H9 (cell line): ENCODE measurements at regions not wholly inside any gene's neighbourhood (a gene's known extent, or its start where the extent isn't known, plus 50 kb on each side); places are given as distances from the start of the nearest gene placed in this dataset.

Experiments used
- DNase-seq: peaks from one replicate; pipeline ENCODE4 v3.0.0-alpha.2; 2017
- H2AFZ ChIP-seq: one replicate; pipeline ENCODE4 v1.6.1; 2013; ENCODE audit warnings: mild to moderate bottlenecking, low read length, control low read depth, moderate library complexity
- H2AK5ac ChIP-seq: 2 replicates; pipeline ENCODE4 v1.6.1; 2013; ENCODE audit warnings: low read length, control low read depth, mixed read lengths; ENCODE audit not compliant: insufficient read length
- H2BK120ac ChIP-seq: one replicate; pipeline ENCODE4 v1.6.1; 2013; ENCODE audit warnings: low read depth, mild to moderate bottlenecking, low read length, control low read depth, inconsistent platforms; ENCODE audit not compliant: poor library complexity, severe bottlenecking
- H2BK12ac ChIP-seq: 2 replicates; pipeline ENCODE4 v1.6.1; 2013; ENCODE audit warnings: low read length, control low read depth, mixed read lengths, low read depth; ENCODE audit not compliant: insufficient read length
- H2BK15ac ChIP-seq: 2 replicates; pipeline ENCODE4 v1.6.1; 2013; ENCODE audit warnings: low read depth, low read length, control low read depth
- H2BK20ac ChIP-seq: one replicate; pipeline ENCODE4 v1.6.1; 2013; ENCODE audit warnings: low read depth, mild to moderate bottlenecking, low read length, control low read depth, inconsistent platforms; ENCODE audit not compliant: poor library complexity, severe bottlenecking
- H2BK5ac ChIP-seq: 2 replicates; pipeline ENCODE4 v1.6.1; 2013; ENCODE audit warnings: low read length, control low read depth, mixed read lengths; ENCODE audit not compliant: insufficient read length
- H3K14ac ChIP-seq: 2 replicates; pipeline ENCODE4 v1.6.1; 2013; ENCODE audit warnings: low read length, control low read depth; ENCODE audit not compliant: insufficient read depth
- H3K18ac ChIP-seq: 2 replicates; pipeline ENCODE4 v1.6.1; 2013; ENCODE audit warnings: low read depth, mild to moderate bottlenecking, mixed read lengths, low read length, control low read depth; ENCODE audit not compliant: insufficient read length
- H3K23ac ChIP-seq: 2 replicates; pipeline ENCODE4 v1.6.1; 2013; ENCODE audit warnings: low read length, control low read depth, mixed read lengths, low read depth; ENCODE audit not compliant: insufficient read length
- H3K23me2 ChIP-seq: 2 replicates; pipeline ENCODE4 v1.6.1; 2013; ENCODE audit warnings: low read depth, mild to moderate bottlenecking, mixed read lengths, low read length, control low read depth; ENCODE audit not compliant: insufficient read length, poor library complexity, severe bottlenecking
- H3K27ac ChIP-seq: 2 replicates; pipeline ENCODE4 v1.5.1; 2013; ENCODE audit warnings: low read length, control low read depth, mixed read lengths, low read depth; ENCODE audit not compliant: insufficient read length
- H3K27me3 ChIP-seq: 2 replicates; pipeline ENCODE4 v1.6.1; 2013; ENCODE audit warnings: low read length, control low read depth, inconsistent platforms; ENCODE audit not compliant: insufficient read depth
- H3K4ac ChIP-seq: 2 replicates; pipeline ENCODE4 v1.6.1; 2013; ENCODE audit warnings: low read depth, mild to moderate bottlenecking, control low read depth, inconsistent platforms, low read length, moderate library complexity
- H3K4me1 ChIP-seq: 2 replicates; pipeline ENCODE4 v1.6.1; 2013; ENCODE audit warnings: low read length, control low read depth, inconsistent platforms; ENCODE audit not compliant: insufficient read depth
- H3K4me2 ChIP-seq: 2 replicates; pipeline ENCODE4 v1.6.1; 2013; ENCODE audit warnings: low read length, control low read depth, mixed read lengths; ENCODE audit not compliant: insufficient read length, insufficient read depth
- H3K56ac ChIP-seq: 2 replicates; pipeline ENCODE4 v1.6.1; 2013; ENCODE audit warnings: low read depth, mild to moderate bottlenecking, mixed read lengths, low read length, control low read depth; ENCODE audit not compliant: insufficient read length
- H3K79me1 ChIP-seq: 2 replicates; pipeline ENCODE4 v1.6.1; 2013; ENCODE audit warnings: low read depth, mild to moderate bottlenecking, moderate library complexity, low read length, control low read depth, inconsistent platforms; ENCODE audit not compliant: insufficient read depth, poor library complexity, severe bottlenecking
- H3K79me2 ChIP-seq: 2 replicates; pipeline ENCODE4 v1.6.1; 2013; ENCODE audit warnings: low read length, control low read depth, inconsistent platforms; ENCODE audit not compliant: insufficient read depth
- H3K9ac ChIP-seq: 2 replicates; pipeline ENCODE4 v1.6.1; 2013; ENCODE audit warnings: low read length, control low read depth, mixed read lengths; ENCODE audit not compliant: insufficient read length; ENCODE audit errors: extremely low read depth
- H3K9me3 ChIP-seq: one replicate; pipeline ENCODE4 v1.6.1; 2013; ENCODE audit warnings: low read depth, low read length, inconsistent platforms; ENCODE audit not compliant: control insufficient read depth
- H3T11ph ChIP-seq: one replicate; pipeline ENCODE4 v1.6.1; 2013; ENCODE audit warnings: mild to moderate bottlenecking, low read length, control low read depth, inconsistent platforms
- H4K20me1 ChIP-seq: one replicate; pipeline ENCODE4 v1.6.1; 2013; ENCODE audit not compliant: control insufficient read depth, insufficient read length, insufficient read depth
- H4K5ac ChIP-seq: 2 replicates; pipeline ENCODE4 v1.6.1; 2013; ENCODE audit warnings: low read depth, mild to moderate bottlenecking, mixed read lengths, low read length, control low read depth; ENCODE audit not compliant: insufficient read length
- H4K8ac ChIP-seq: replicated peaks from 2 replicates; pipeline ENCODE4 v1.6.1; 2013; ENCODE audit warnings: low read length, control low read depth, mixed read lengths, low read depth; ENCODE audit not compliant: insufficient read length
- H4K91ac ChIP-seq: 2 replicates; pipeline ENCODE4 v1.6.1; 2013; ENCODE audit warnings: low read depth, mild to moderate bottlenecking, moderate library complexity, mixed read lengths, low read length, control low read depth; ENCODE audit not compliant: insufficient read length
- H3K27ac Mint-ChIP-seq, 3 experiments: 2 replicates in 2 of 3; 3 replicates in 1 of 3; pipeline ENCODE4 v1.8.0; 2020 to 2021; ENCODE audit warnings: mixed read lengths in 3 of 3, mild to moderate bottlenecking in 1 of 3, moderate library complexity in 1 of 3
- H3K27me3 Mint-ChIP-seq: 2 replicates; pipeline ENCODE4 v1.8.0; 2021; ENCODE audit warnings: low read depth, mild to moderate bottlenecking, moderate library complexity, mixed read lengths
- H3K36me3 Mint-ChIP-seq, 3 experiments: 2 replicates in 2 of 3; 3 replicates in 1 of 3; pipeline ENCODE4 v1.8.0; 2020 to 2021; ENCODE audit warnings: low read depth in 3 of 3, mixed read lengths in 3 of 3; ENCODE audit not compliant: insufficient read depth in 1 of 3
- H3K4me1 Mint-ChIP-seq, 2 experiments: 2 replicates each; pipeline ENCODE4 v1.8.0; 2020; ENCODE audit warnings: mixed read lengths in 2 of 2
- H3K4me3 Mint-ChIP-seq, 2 experiments: 2 replicates in 1 of 2; 3 replicates in 1 of 2; pipeline ENCODE4 v1.8.0; 2020 to 2021; ENCODE audit warnings: mild to moderate bottlenecking in 2 of 2, mixed read lengths in 2 of 2, moderate library complexity in 1 of 2
- H3K9me3 Mint-ChIP-seq, 2 experiments: 2 replicates in 1 of 2; 3 replicates in 1 of 2; pipeline ENCODE4 v1.8.0; 2020; ENCODE audit warnings: mild to moderate bottlenecking in 2 of 2, mixed read lengths in 2 of 2, moderate library complexity in 1 of 2
- CTCF ChIP-seq: fragments of 200-600 bp; sonication (generic); conservative IDR thresholded peaks from 3 replicates; pipeline ENCODE4 v1.8.0; 2021; ENCODE audit warnings: antibody characterized with exemption, mild to moderate bottlenecking
- WGBS: extraction: QIAGEN DNeasy Blood & Tissue Kit; methylation state at CpG from one replicate; pipeline ENCODE4 v1.1.7; 2013; ENCODE audit warnings: missing lambda C conversion rate, low lambda C conversion rate, mixed read lengths; ENCODE audit not compliant: insufficient read length; ENCODE audit errors: extremely low coverage; 5-methylcytosine and 5-hydroxymethylcytosine counted together

- H3K23ac ChIP-seq, result no peak overlapping the region
- no peak overlapping the region for H3T11ph ChIP-seq
- H3K4me1 ChIP-seq, result no peaks in the 10 kb centered on the region; the same call in 1 of the 2 replicates
- no CpG with 5 or more reads among the region's 2 CpGs for WGBS
- no peaks in the 10 kb centered on the region for H3K9me3 ChIP-seq
- Mint-ChIP-seq H3K9me3 (peaks cover 5 to 7% of the 10 kb centered on the region in 2 experiments; a peak in 4 of 5 replicates), H3K4me3 (no peak overlapping the region), H3K36me3 (peaks cover 0 to 10% (median 4%) of the 10 kb centered on the region in 3 experiments; a peak in 4 of 7 replicates), H3K4me1 (peaks cover 25 to 27% of the 10 kb centered on the region in 2 experiments), H3K27ac (no peak overlapping the region), H3K27me3 (no peaks in the 10 kb centered on the region; the same call in 1 of the 2 replicates)
- no peak overlapping the region for H2BK120ac ChIP-seq
- no peak overlapping the region for H3K9ac ChIP-seq
- DNase-seq, result no peak
- no peak overlapping the region for H3K4me2 ChIP-seq
- H3K79me2 ChIP-seq, result no peaks in the 10 kb centered on the region
- no peak overlapping the region for H3K27ac ChIP-seq
- no peak overlapping the region for H3K18ac ChIP-seq
- no peak overlapping the region for H4K5ac ChIP-seq
- no peak overlapping the region for H3K56ac ChIP-seq
- H2BK5ac ChIP-seq, result no peak overlapping the region
- H3K27me3 ChIP-seq, result no peaks in the 10 kb centered on the region
- H4K8ac ChIP-seq, result no peak overlapping the region
- H2AFZ ChIP-seq, result no peak overlapping the region
- no peak overlapping the region for H3K14ac ChIP-seq
- no peak overlapping the region for H2AK5ac ChIP-seq
- H2BK20ac ChIP-seq, result no peak overlapping the region
- no peak for TF ChIP-seq CTCF
- H2BK15ac ChIP-seq, result no peak overlapping the region
- H3K79me1 ChIP-seq, result no peaks in the 10 kb centered on the region
- H2BK12ac ChIP-seq, result no peak overlapping the region
- no peak overlapping the region for H3K4ac ChIP-seq
- no peak overlapping the region for H4K91ac ChIP-seq
- no peaks in the 10 kb centered on the region for H4K20me1 ChIP-seq
- no peaks in the 10 kb centered on the region for H3K23me2 ChIP-seq
Measured at GRCh38 chr3:177565981-177566380, 368.7 kb upstream of the TBL1XR1 start.
